GM23338 (cell line): ENCODE measurements at regions not wholly inside any gene's neighbourhood (a gene's known extent, or its start where the extent isn't known, plus 50 kb on each side); places are given as distances from the start of the nearest gene placed in this dataset.

ENCODE experiments used
- CREB1 ChIP-seq: fragments of 250-450 bp; sonication (Bioruptor Pico); IDR thresholded peaks from 2 replicates; pipeline ENCODE4 v1.5.0; 2020; ENCODE audit warnings: low read depth, mild to moderate bottlenecking, moderate library complexity
- EZH2 ChIP-seq: fragments of 200-600 bp; sonication (generic); IDR thresholded peaks from one replicate; pipeline ENCODE4 v1.8.0; 2017; ENCODE audit warnings: antibody characterized with exemption, mild to moderate bottlenecking, low read depth; ENCODE audit not compliant: unreplicated experiment
- EZH2phosphoT487 ChIP-seq: fragments of 200-600 bp; sonication (generic); IDR thresholded peaks from one replicate; pipeline ENCODE4 v1.8.1; 2018; ENCODE audit warnings: antibody characterized with exemption; ENCODE audit not compliant: unreplicated experiment
- JUNB ChIP-seq: IDR thresholded peaks from one replicate; pipeline ENCODE4 v1.6.1; 2016; ENCODE audit warnings: antibody characterized with exemption; ENCODE audit not compliant: unreplicated experiment
- NANOG ChIP-seq: IDR thresholded peaks from 2 replicates; pipeline ENCODE4 v1.6.1; 2016; ENCODE audit warnings: antibody characterized with exemption, borderline replicate concordance
- POLR2AphosphoS5 ChIP-seq: IDR thresholded peaks from 2 replicates; pipeline ENCODE4 v1.6.1; 2016; ENCODE audit warnings: antibody characterized with exemption, low read depth
- STAT1 ChIP-seq: IDR thresholded peaks from one replicate; pipeline ENCODE4 v1.6.1; 2016; ENCODE audit warnings: antibody characterized with exemption; ENCODE audit not compliant: unreplicated experiment
- ZNF114 ChIP-seq: fragments of 250-450 bp; sonication (Bioruptor Pico); IDR thresholded peaks from 2 replicates; pipeline ENCODE4 v1.5.0; 2020; ENCODE audit warnings: mild to moderate bottlenecking, moderate library complexity
- ZNF331 ChIP-seq: fragments of 250-450 bp; sonication (Bioruptor Pico); IDR thresholded peaks from 2 replicates; pipeline ENCODE4 v1.5.0; 2020; ENCODE audit warnings: low read depth, mild to moderate bottlenecking, moderate library complexity
- TF ChIP-seq, protein P1 (sequence below), 2 experiments: fragments of 200-600 bp in 1 of 2; sonication (generic) in 1 of 2; conservative IDR thresholded peaks; 2 replicates each; pipeline versions ENCODE4 v1.5.1 to v1.6.1; 2016 to 2017; ENCODE audit warnings: antibody characterized with exemption in 2 of 2, low read depth in 2 of 2, mild to moderate bottlenecking in 2 of 2, moderate library complexity in 1 of 2
- TF ChIP-seq, protein P2 (sequence below): IDR thresholded peaks from 2 replicates; pipeline ENCODE4 v1.6.1; 2016; ENCODE audit warnings: antibody characterized with exemption
- TF ChIP-seq, protein P3 (sequence below): IDR thresholded peaks from one replicate; pipeline ENCODE4 v1.6.1; 2018; ENCODE audit warnings: antibody characterized with exemption; ENCODE audit not compliant: unreplicated experiment

DNA sequence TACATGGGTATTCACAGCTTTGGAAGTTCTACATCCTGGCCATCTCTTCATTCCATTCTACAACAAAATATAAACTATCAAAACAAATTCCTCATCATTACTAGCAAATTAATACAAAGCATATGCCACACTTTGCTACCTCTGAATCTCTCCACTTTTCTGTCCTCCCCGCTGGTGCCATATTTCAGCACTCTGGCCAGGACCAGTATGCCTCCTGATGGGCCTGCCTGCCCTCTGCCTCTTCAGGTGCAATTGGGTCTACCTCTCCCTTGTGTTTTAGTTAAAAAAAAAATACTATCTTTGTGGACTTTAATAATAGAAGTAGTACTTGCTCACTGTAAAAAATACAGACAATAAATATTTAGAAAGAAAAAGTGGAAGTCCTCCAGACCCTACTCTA is 448.8 kb downstream of the WDR72 start:
- TF ChIP-seq POLR2AphosphoS5 (no peak), EZH2 (no peak), JUNB (no peak), ZNF114 (CRISPR knock-in tag) (no peak), CREB1 (CRISPR knock-in tag) (no peak), EZH2phosphoT487 (no peak), ZNF331 (CRISPR knock-in tag) (no peak), STAT1 (no peak), NANOG (no peak)
- TF ChIP-seq, protein P1, sequence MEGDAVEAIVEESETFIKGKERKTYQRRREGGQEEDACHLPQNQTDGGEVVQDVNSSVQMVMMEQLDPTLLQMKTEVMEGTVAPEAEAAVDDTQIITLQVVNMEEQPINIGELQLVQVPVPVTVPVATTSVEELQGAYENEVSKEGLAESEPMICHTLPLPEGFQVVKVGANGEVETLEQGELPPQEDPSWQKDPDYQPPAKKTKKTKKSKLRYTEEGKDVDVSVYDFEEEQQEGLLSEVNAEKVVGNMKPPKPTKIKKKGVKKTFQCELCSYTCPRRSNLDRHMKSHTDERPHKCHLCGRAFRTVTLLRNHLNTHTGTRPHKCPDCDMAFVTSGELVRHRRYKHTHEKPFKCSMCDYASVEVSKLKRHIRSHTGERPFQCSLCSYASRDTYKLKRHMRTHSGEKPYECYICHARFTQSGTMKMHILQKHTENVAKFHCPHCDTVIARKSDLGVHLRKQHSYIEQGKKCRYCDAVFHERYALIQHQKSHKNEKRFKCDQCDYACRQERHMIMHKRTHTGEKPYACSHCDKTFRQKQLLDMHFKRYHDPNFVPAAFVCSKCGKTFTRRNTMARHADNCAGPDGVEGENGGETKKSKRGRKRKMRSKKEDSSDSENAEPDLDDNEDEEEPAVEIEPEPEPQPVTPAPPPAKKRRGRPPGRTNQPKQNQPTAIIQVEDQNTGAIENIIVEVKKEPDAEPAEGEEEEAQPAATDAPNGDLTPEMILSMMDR (conservative IDR thresholded peaks at IDR 0.05; ENCODE audit: low read depth in 2 of 2) = no peak
- TF ChIP-seq, protein P2, sequence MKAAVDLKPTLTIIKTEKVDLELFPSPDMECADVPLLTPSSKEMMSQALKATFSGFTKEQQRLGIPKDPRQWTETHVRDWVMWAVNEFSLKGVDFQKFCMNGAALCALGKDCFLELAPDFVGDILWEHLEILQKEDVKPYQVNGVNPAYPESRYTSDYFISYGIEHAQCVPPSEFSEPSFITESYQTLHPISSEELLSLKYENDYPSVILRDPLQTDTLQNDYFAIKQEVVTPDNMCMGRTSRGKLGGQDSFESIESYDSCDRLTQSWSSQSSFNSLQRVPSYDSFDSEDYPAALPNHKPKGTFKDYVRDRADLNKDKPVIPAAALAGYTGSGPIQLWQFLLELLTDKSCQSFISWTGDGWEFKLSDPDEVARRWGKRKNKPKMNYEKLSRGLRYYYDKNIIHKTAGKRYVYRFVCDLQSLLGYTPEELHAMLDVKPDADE = no peak
- TF ChIP-seq, protein P3, sequence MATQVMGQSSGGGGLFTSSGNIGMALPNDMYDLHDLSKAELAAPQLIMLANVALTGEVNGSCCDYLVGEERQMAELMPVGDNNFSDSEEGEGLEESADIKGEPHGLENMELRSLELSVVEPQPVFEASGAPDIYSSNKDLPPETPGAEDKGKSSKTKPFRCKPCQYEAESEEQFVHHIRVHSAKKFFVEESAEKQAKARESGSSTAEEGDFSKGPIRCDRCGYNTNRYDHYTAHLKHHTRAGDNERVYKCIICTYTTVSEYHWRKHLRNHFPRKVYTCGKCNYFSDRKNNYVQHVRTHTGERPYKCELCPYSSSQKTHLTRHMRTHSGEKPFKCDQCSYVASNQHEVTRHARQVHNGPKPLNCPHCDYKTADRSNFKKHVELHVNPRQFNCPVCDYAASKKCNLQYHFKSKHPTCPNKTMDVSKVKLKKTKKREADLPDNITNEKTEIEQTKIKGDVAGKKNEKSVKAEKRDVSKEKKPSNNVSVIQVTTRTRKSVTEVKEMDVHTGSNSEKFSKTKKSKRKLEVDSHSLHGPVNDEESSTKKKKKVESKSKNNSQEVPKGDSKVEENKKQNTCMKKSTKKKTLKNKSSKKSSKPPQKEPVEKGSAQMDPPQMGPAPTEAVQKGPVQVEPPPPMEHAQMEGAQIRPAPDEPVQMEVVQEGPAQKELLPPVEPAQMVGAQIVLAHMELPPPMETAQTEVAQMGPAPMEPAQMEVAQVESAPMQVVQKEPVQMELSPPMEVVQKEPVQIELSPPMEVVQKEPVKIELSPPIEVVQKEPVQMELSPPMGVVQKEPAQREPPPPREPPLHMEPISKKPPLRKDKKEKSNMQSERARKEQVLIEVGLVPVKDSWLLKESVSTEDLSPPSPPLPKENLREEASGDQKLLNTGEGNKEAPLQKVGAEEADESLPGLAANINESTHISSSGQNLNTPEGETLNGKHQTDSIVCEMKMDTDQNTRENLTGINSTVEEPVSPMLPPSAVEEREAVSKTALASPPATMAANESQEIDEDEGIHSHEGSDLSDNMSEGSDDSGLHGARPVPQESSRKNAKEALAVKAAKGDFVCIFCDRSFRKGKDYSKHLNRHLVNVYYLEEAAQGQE = no peak
